ENCODE measurements at regions not wholly inside any gene's neighbourhood (a gene's known extent, or its start where the extent isn't known, plus 50 kb on each side); places are given as distances from the start of the nearest gene placed in this dataset.

- H3K79me2 ChIP-seq (ENCODE audit: insufficient read depth, low read length) = no peaks in the 10 kb centered on the region
- no peaks in the 10 kb centered on the region for H3K36me3 ChIP-seq (replicated peaks in 1 of 2; ENCODE audit: control insufficient read depth in 1 of 2, insufficient read depth in 2 of 2, low read length in 2 of 2)
- ChIA-PET CTCF (ENCODE audit: low intra/inter-chr PET ratio, low total read pairs) (no interaction called here), POLR2A (interaction anchor here (0.5 to 3.8 kb wide), 11 partner anchors 9 to 486 kb away, joined by 3 to 34 read pairs (median 6); partner anchors contain the start of genes RAB4A and RHOU)
- peak overlapping the region; percentile 97 for H3K27ac ChIP-seq (ENCODE audit: extremely low read length, insufficient read depth, low read length)
- intact Hi-C loops (cut with micrococcal nuclease; ENCODE audit: unreplicated experiment) (loop anchor here (1.0 to 10.0 kb wide), 7 partner anchors 56 to 357 kb away; no protein-coding TSS in a partner anchor), in situ Hi-C loops (cut with HindIII; ENCODE audit: extremely low pct_ligation_motif_present, low pct_unique_long_range_greater_than_20kb) (loop anchor here (10.0 kb wide), 1 partner anchor 487 kb away; the partner anchor contains the start of gene RHOU)
- TSS peak; percentile 99 for BruUV-seq (replicated peaks)
- H3K4me1 ChIP-seq (ENCODE audit: insufficient read depth, low read length) = peaks cover 99% of the 10 kb centered on the region
- H3K27me3 ChIP-seq (ENCODE audit: control insufficient read depth in 1 of 2, insufficient read depth in 2 of 2, low read length in 2 of 2) = no peaks in the 10 kb centered on the region
- DNase-seq (ENCODE audit: low spot score) (peak; percentile 98), ATAC-seq (peak; percentile 85), FAIRE-seq (peak; percentile 99)
- 6% methylated on average over 7 of the region's 7 CpGs for WGBS (ENCODE audit: low lambda C conversion rate)
- no peak overlapping the region for H2AFZ ChIP-seq (ENCODE audit: low read length)
- peak overlapping the region; percentile 79 for H3K9ac ChIP-seq (ENCODE audit: insufficient read depth, low read depth, low read length)
- peak overlapping the region; percentile 83 for H3K4me2 ChIP-seq (ENCODE audit: low read depth, low read length)
- peak overlapping the region; percentile 7 to 38 (median 9); a peak in 4 of 6 replicates for H3K4me3 ChIP-seq (replicated peaks in 1 of 3; ENCODE audit: insufficient read depth in 1 of 3, low read depth in 2 of 3, low read length in 3 of 3)
- no peaks in the 10 kb centered on the region for H4K20me1 ChIP-seq (ENCODE audit: insufficient read depth, low read length)
- H3K9me3 ChIP-seq (ENCODE audit: low read length) = no peaks in the 10 kb centered on the region
- TF ChIP-seq ZNF20 (CRISPR knock-in tag; IDR thresholded peaks at IDR 0.05) (no peak), SPEN (CRISPR knock-in tag; IDR thresholded peaks at IDR 0.05; ENCODE audit: low read depth) (peak; percentile 39; the same call in 1 of the 2 replicates), CCDC6 (CRISPR knock-in tag; IDR thresholded peaks at IDR 0.05) (peak; percentile 56; the same call in 1 of the 2 replicates), TMF1 (CRISPR knock-in tag; IDR thresholded peaks at IDR 0.05; ENCODE audit: low read depth) (peak; percentile 36; the same call in 1 of the 2 replicates), ZIK1 (CRISPR knock-in tag; IDR thresholded peaks at IDR 0.05; ENCODE audit: borderline replicate concordance, low read depth) (no peak), ZBTB7A (CRISPR knock-in tag; IDR thresholded peaks at IDR 0.05) (peak; percentile 87), MIXL1 (CRISPR knock-in tag; IDR thresholded peaks at IDR 0.05) (peak; percentile 86), RARA (CRISPR knock-in tag; IDR thresholded peaks at IDR 0.05) (peak; percentile 90), MAZ (IDR thresholded peaks at IDR 0.05; ENCODE audit: borderline replicate concordance, low read depth, low read length) (peak; percentile 53; the same call in 1 of the 2 replicates), MAZ (CRISPR knock-in tag; IDR thresholded peaks at IDR 0.05; ENCODE audit: low read depth) (0 out of 2 replicates have a peak, but pooled peaks have one; percentile 18), SMAD3 (CRISPR knock-in tag; IDR thresholded peaks at IDR 0.05) (no peak; the same call in 1 of the 2 replicates), ZNF563 (CRISPR knock-in tag; IDR thresholded peaks at IDR 0.05) (no peak), ARNT2 (CRISPR knock-in tag; IDR thresholded peaks at IDR 0.05; ENCODE audit: low read depth) (no peak), MBD4 (IDR thresholded peaks at IDR 0.05; ENCODE audit: borderline replicate concordance, low read length) (peak; percentile 91; the same call in 1 of the 2 replicates), ZNF256 (CRISPR knock-in tag; conservative IDR thresholded peaks at IDR 0.05) (no peak), YY1 (IDR thresholded peaks at IDR 0.05; ENCODE audit: insufficient read depth, insufficient replicate concordance, low read depth, low read length) (peak; percentile 87), CEBPB (IDR thresholded peaks at IDR 0.05; ENCODE audit: borderline replicate concordance, low read depth, low read length) (peak; percentile 82)
- TF ChIP-seq, protein P1, sequence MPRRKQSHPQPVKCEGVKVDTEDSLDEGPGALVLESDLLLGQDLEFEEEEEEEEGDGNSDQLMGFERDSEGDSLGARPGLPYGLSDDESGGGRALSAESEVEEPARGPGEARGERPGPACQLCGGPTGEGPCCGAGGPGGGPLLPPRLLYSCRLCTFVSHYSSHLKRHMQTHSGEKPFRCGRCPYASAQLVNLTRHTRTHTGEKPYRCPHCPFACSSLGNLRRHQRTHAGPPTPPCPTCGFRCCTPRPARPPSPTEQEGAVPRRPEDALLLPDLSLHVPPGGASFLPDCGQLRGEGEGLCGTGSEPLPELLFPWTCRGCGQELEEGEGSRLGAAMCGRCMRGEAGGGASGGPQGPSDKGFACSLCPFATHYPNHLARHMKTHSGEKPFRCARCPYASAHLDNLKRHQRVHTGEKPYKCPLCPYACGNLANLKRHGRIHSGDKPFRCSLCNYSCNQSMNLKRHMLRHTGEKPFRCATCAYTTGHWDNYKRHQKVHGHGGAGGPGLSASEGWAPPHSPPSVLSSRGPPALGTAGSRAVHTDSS (CRISPR knock-in tag; conservative IDR thresholded peaks at IDR 0.05) = no peak
- TF ChIP-seq, protein P2, sequence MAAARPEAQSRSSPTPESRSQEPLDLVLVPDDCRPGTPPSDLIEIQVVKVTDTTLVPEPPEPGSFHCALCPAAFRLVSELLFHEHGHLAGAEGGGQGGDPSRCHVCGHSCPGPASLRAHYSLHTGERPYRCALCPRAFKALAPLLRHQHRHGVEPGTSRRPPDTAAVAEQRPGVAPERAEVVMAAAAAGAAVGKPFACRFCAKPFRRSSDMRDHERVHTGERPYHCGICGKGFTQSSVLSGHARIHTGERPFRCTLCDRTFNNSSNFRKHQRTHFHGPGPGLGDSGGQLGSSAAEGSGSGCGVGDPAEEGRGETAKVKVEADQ (CRISPR knock-in tag; IDR thresholded peaks at IDR 0.05; ENCODE audit: borderline replicate concordance) = peak; percentile 75; the same call in 1 of the 2 replicates
- TF ChIP-seq, protein P3, sequence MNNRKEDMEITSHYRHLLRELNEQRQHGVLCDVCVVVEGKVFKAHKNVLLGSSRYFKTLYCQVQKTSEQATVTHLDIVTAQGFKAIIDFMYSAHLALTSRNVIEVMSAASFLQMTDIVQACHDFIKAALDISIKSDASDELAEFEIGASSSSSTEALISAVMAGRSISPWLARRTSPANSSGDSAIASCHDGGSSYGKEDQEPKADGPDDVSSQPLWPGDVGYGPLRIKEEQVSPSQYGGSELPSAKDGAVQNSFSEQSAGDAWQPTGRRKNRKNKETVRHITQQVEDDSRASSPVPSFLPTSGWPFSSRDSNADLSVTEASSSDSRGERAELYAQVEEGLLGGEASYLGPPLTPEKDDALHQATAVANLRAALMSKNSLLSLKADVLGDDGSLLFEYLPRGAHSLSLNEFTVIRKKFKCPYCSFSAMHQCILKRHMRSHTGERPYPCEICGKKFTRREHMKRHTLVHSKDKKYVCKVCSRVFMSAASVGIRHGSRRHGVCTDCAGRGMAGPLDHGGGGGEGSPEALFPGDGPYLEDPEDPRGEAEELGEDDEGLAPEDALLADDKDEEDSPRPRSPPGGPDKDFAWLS (CRISPR knock-in tag; IDR thresholded peaks at IDR 0.05; ENCODE audit: borderline replicate concordance) = no peak
Measured at GRCh38 chr1:229221106-229222019, 49.5 kb upstream of the RAB4A start.

Data from HepG2 (cell line).